Ectodermal cell (in vitro differentiated cells): ENCODE measurements at regions not wholly inside any gene's neighbourhood (a gene's known extent, or its start where the extent isn't known, plus 50 kb on each side); places are given as distances from the start of the nearest gene placed in this dataset.
"Not testable (repeated sequence)": the region's sequence is repeated elsewhere in the genome, so short reads cannot be mapped to it uniquely, and the experiment has no call there.

Experiments
- H3K27ac ChIP-seq: 2 replicates; pipeline ENCODE4 v1.7.0; 2013; ENCODE audit warnings: mild to moderate bottlenecking, low read depth, low read length; ENCODE audit not compliant: insufficient read depth, poor library complexity, severe bottlenecking
- H3K27me3 ChIP-seq: 2 replicates; pipeline ENCODE4 v1.7.0; 2013; ENCODE audit warnings: mild to moderate bottlenecking, low read length; ENCODE audit not compliant: insufficient read depth, control insufficient read depth, poor library complexity, severe bottlenecking
- H3K36me3 ChIP-seq: one replicate; pipeline ENCODE4 v1.7.0; 2013; ENCODE audit warnings: low read length; ENCODE audit not compliant: control insufficient read depth, insufficient read depth
- H3K4me1 ChIP-seq: one replicate; pipeline ENCODE4 v1.7.0; 2013; ENCODE audit warnings: low read length; ENCODE audit not compliant: control insufficient read depth, insufficient read depth
- H3K4me3 ChIP-seq: 2 replicates; pipeline ENCODE4 v1.7.0; 2013; ENCODE audit warnings: low read depth, low read length, control low read depth; ENCODE audit not compliant: insufficient read depth
- H3K9me3 ChIP-seq: 2 replicates; pipeline ENCODE4 v1.7.0; 2013; ENCODE audit warnings: mild to moderate bottlenecking, low read length, moderate library complexity; ENCODE audit not compliant: control insufficient read depth
- WGBS, 2 experiments: methylation state at CpG; one replicate each; pipeline ENCODE4 v1.1.7; 2013; ENCODE audit warnings: missing lambda C conversion rate in 2 of 2; 5-methylcytosine and 5-hydroxymethylcytosine counted together

DNA sequence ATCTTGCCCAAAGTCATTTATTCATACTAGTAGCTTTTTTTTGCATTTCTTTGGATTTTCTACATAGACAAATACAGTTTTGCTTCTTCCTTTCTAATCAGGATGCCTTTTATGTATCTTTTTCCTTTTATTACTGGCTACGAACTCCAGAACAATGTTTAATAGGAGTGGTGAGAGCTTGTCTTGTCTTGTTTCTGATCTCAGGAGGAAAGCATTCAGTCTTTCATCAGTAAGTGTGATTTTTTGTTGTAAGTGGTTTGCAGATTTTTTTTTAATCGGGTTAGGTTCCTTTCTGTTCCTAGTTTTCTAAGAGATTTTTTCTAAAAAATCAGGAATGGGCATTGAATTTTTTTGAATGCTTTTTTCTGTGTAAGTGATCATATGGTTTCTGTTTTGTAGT, 86.8 kb downstream of the PROP1 start:
- WGBS, 2 experiments: no CpG with 5 or more reads among the region's 2 CpGs
- H3K4me1 ChIP-seq, H3K9me3 ChIP-seq: not testable (repeated sequence)

DNA sequence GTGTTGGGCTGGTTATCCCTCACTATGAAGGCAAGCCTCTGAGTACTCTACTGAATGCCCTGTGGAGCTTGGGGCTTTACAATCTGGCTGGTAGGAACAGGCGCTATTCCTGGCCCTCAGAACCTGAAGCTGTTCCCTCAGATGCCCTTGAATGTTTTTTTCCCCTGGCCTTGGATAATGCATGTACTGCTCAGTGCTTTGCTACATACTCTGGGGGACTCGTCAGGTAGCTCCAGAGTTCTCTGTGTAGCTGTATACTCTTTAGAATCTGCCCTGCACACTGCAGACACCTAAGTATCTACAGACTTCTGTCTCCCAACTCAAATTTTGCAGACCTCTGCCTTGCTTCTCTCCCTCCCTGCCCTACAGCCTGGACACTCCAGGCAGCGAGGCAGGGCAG, 93.2 kb downstream of the PROP1 start:
- H3K9me3 ChIP-seq, H3K36me3 ChIP-seq, H3K27me3 ChIP-seq, H3K27ac ChIP-seq, H3K4me3 ChIP-seq, H3K4me1 ChIP-seq: not testable (repeated sequence)
- WGBS, 2 experiments: 67 to 83% methylated on average over 1 of the region's 3 CpGs

More for the DNA sequence above, 86.8 kb downstream of the PROP1 start:
- H3K27me3 ChIP-seq, H3K4me3 ChIP-seq, H3K36me3 ChIP-seq, H3K27ac ChIP-seq: not testable (repeated sequence)

GRCh38 chr5:177900066-177900465, 96.0 kb downstream of the PROP1 start:
- not testable (repeated sequence) for H3K36me3 ChIP-seq, H3K27me3 ChIP-seq, H3K4me3 ChIP-seq, H3K4me1 ChIP-seq, H3K27ac ChIP-seq, H3K9me3 ChIP-seq
- WGBS, 2 experiments: 90 to 98% methylated on average over 2 of the region's 6 CpGs

GRCh38 chr5:177894681-177895453, 101.2 kb downstream of the PROP1 start:
- not testable (repeated sequence) for H3K9me3 ChIP-seq, H3K4me3 ChIP-seq, H3K27ac ChIP-seq, H3K36me3 ChIP-seq, H3K27me3 ChIP-seq, H3K4me1 ChIP-seq
- WGBS, 2 experiments: no CpG with 5 or more reads among the region's 9 CpGs

DNA sequence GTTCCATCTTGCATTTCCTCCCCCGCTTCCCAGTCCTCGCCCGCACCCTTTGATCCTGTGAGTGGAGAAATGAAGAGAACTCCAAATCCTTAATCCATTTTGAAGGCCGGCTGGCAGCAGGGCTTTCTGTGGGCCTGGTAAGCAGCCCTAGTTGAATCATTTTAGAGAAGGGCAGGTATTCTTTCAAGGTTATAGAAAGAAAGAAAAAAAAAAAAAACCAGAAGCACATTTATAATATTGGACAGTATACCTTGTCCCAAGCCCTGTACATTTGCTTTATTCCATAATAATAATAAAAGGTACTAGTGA, 103.7 kb downstream of the PROP1 start:
- not testable (repeated sequence) for H3K27ac ChIP-seq, H3K36me3 ChIP-seq, H3K27me3 ChIP-seq, H3K9me3 ChIP-seq, H3K4me3 ChIP-seq, H3K4me1 ChIP-seq
- WGBS, 2 experiments: 67 to 83% methylated on average over 1 to 4 of the region's 4 CpGs

DNA sequence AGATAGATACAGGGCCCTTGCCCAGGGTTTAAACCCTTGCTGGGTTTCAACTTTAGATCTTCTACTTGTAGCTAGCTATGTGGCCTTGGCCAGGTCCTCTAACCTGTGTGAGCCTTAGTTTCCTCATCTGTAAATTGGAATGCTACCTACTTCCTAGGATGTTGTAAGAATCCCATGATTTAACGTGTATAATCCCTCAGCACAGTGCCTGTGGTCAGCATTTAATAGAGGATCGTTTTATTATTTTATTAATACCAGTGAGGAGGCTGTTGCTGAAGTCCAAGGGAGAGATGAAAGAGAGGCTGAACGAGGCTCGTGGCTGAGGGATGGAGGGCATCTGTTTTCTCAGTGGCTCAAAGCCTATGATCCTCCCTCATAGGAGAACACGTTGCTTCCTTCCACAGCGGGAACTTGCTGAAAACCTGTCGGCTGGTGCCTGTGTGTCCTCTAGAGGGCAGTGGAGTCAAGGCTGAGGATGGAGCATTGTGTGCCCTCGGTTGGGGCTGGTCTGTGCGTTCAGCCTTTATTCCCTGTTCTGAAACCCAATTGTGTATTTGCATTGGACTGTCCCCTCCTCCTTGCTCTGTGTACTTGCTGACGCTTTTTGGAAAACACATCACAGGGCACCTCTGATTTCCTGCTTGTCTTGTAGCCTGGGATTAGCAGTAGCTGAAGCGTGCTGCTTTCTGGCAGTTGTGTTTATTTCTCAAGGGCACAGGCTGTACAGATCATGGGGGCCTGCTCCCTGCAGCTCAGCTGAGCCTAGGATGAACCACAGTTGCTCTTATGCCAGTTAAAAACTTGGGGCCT, 104.3 kb downstream of the PROP1 start:
- H3K4me1 ChIP-seq, H3K27ac ChIP-seq, H3K4me3 ChIP-seq, H3K27me3 ChIP-seq, H3K9me3 ChIP-seq, H3K36me3 ChIP-seq: not testable (repeated sequence)
- 26% methylated on average over 2 of the region's 11 CpGs; no CpG with 5 or more reads in 1 of the 2 experiments for WGBS, 2 experiments

DNA sequence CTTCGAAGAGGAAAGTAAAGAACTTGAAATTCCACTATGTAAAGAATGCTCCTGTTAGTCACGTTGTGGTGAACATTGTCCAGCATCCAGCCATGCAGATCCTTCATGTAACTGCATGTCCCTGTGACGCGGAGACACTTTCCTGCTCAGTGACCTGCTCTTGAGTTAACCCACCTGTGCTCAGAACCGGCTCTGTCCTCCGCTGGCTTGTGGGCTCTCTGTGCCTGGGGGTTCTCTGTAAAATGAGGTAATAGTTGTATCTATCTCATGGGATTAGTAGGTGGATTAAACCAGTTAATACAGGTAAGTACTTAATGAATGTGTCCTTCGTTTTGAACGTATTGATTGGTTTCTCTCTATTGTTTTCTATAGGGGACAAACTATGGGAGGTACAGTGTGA, 100.6 kb upstream of the FAM153A start:
- H3K36me3 ChIP-seq, H3K4me3 ChIP-seq, H3K9me3 ChIP-seq, H3K27me3 ChIP-seq, H3K4me1 ChIP-seq, H3K27ac ChIP-seq: not testable (repeated sequence)
- 95 to 96% methylated on average over 8 of the region's 8 CpGs for WGBS, 2 experiments

DNA sequence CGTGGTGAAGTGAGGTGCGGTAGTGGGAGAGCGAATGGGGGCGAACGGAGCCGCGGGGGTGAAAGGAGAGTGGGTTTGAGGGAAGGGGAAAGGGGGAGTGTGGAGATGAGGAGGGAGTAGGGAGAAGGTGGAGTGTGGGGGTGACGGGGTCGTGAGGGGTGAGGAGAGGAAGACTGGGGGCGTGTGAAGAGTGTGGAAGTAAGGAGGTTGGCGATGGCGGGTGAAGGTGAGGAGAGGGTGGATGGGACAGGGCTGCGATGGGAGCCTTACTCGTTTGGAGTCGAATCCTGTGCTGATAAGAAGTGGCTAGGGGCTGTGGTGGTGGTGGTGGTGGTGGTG, 93.2 kb upstream of the FAM153A start:
- H3K36me3 ChIP-seq, H3K4me3 ChIP-seq, H3K9me3 ChIP-seq, H3K27ac ChIP-seq, H3K4me1 ChIP-seq, H3K27me3 ChIP-seq: not testable (repeated sequence)
- WGBS, 2 experiments: 0 to 4% methylated on average over 5 of the region's 15 CpGs

GRCh38 chr5:177875013-177875899, 92.6 kb upstream of the FAM153A start:
- not testable (repeated sequence) for H3K9me3 ChIP-seq, H3K27ac ChIP-seq, H3K27me3 ChIP-seq, H3K36me3 ChIP-seq, H3K4me3 ChIP-seq, H3K4me1 ChIP-seq
- no CpG with 5 or more reads among the region's 56 CpGs for WGBS, 2 experiments

- H3K9me3 ChIP-seq, H3K36me3 ChIP-seq, H3K4me1 ChIP-seq, H3K27me3 ChIP-seq, H3K4me3 ChIP-seq, H3K27ac ChIP-seq: not testable (repeated sequence)
- WGBS, 2 experiments: 80% methylated on average over 3 of the region's 18 CpGs; no CpG with 5 or more reads in 1 of the 2 experiments
Observed at GRCh38 chr5:177863822-177864446, 81.2 kb upstream of the FAM153A start.
